HCT116 (cell line): ENCODE measurements at regions not wholly inside any gene's neighbourhood (a gene's known extent, or its start where the extent isn't known, plus 50 kb on each side); places are given as distances from the start of the nearest gene placed in this dataset.
"Not testable (repeated sequence)": the region's sequence is repeated elsewhere in the genome, so short reads cannot be mapped to it uniquely, and the experiment has no call there.

Experiments used
- ATAC-seq: fragments of 200-7000 bp; cut with Tn5 transposase; 2 replicates; pipeline ENCODE4 v1.9.1; 2020; ENCODE audit warnings: mild to moderate bottlenecking, moderate library complexity
- BruUV-seq: library from RNA; stranded (reverse); fragments of 400-500 nt; replicated peaks from 2 replicates; lab custom pipeline; 2021; lab: Mats Ljungman, UMichigan
- CTCF ChIA-PET: fragments of 300-600 bp; sonication (Branson Sonifier 250); formaldehyde crosslinking; loops from one replicate; lab custom pipeline; 2021; ENCODE audit warnings: antibody characterized with exemption; lab: Charles Lee
- POLR2A ChIA-PET: fragments of 300-600, 350-600 bp; sonication (Branson Sonifier 250); formaldehyde crosslinking; loops from one replicate; lab custom pipeline; 2021; ENCODE audit warnings: antibody characterized with exemption; lab: Charles Lee
- RAD21 ChIA-PET, 2 experiments: fragments of 300-600 bp; sonication (Branson Sonifier 250); formaldehyde crosslinking; loops; one replicate each; lab custom pipeline; 2023; ENCODE audit warnings: low total read pairs in 2 of 2; ENCODE audit not compliant: uncharacterized antibody in 2 of 2, unreplicated experiment in 2 of 2, low non-redundant PET in 1 of 2; lab: Charles Lee
- DNase-seq: peaks from one replicate; pipeline ENCODE4 v3.0.0-alpha.2; 2010; ENCODE audit warnings: low read depth, low spot score
- H2AFZ ChIP-seq: fragments of 200-600 bp; shearing (Covaris generic), sonication (generic); 2 replicates; pipeline ENCODE4 v1.6.1; 2017; ENCODE audit warnings: low read depth, mixed run types, mixed read lengths, antibody characterized with exemption, low read length; ENCODE audit not compliant: poor library complexity, severe bottlenecking
- H3K27ac ChIP-seq: 2 replicates; pipeline ENCODE4 v1.5.1; 2012; ENCODE audit warnings: low read depth, low read length
- H3K27me3 ChIP-seq: fragments of 200-600 bp; sonication (generic); 2 replicates; pipeline ENCODE4 v1.6.1; 2016; ENCODE audit warnings: mixed run types, low read length, mixed read lengths; ENCODE audit not compliant: insufficient read depth
- H3K36me3 ChIP-seq, 2 experiments: fragments of 200-500 bp in 1 of 2; fragments of 200-600 bp in 1 of 2; sonication (Bioruptor generic) in 1 of 2; sonication (generic) in 1 of 2; 2 replicates each; pipeline versions ENCODE4 v1.5.1 to v1.6.1; 2014 to 2016; ENCODE audit warnings: low read length in 2 of 2, inconsistent platforms in 1 of 2, mixed read lengths in 1 of 2, mixed run types in 1 of 2; ENCODE audit not compliant: insufficient read depth in 2 of 2, control insufficient read depth in 1 of 2
- H3K4me1 ChIP-seq, 2 experiments: fragments of 200-600 bp in 1 of 2; sonication (generic) in 1 of 2; 2 replicates each; pipeline versions ENCODE4 v1.5.1 to v1.6.1; 2012 to 2017; ENCODE audit warnings: low read length in 2 of 2, inconsistent platforms in 1 of 2, mild to moderate bottlenecking in 1 of 2, mixed read lengths in 1 of 2, mixed run types in 1 of 2, moderate library complexity in 1 of 2; ENCODE audit not compliant: insufficient read depth in 2 of 2, control insufficient read depth in 1 of 2
- H3K4me2 ChIP-seq: fragments of 200-600 bp; sonication (generic); 2 replicates; pipeline ENCODE4 v1.6.1; 2017; ENCODE audit warnings: mixed run types, low read length, mixed read lengths
- H3K4me3 ChIP-seq, 2 experiments: fragments of 200-600 bp in 1 of 2; sonication (generic) in 1 of 2; replicated peaks in 1 of 2; 2 replicates each; pipeline ENCODE4 v1.5.1; 2011 to 2016; ENCODE audit warnings: low read length in 2 of 2, control low read depth in 1 of 2, low read depth in 1 of 2, mild to moderate bottlenecking in 1 of 2, mixed read lengths in 1 of 2, mixed run types in 1 of 2
- H3K79me2 ChIP-seq: fragments of 200-600 bp; sonication (generic); 2 replicates; pipeline ENCODE4 v1.6.1; 2017; ENCODE audit warnings: mild to moderate bottlenecking, mixed run types, low read length, moderate library complexity, mixed read lengths; ENCODE audit not compliant: insufficient read depth
- H3K9ac ChIP-seq: fragments of 200-600 bp; sonication (generic); 2 replicates; pipeline ENCODE4 v1.6.1; 2016; ENCODE audit warnings: low read length, mixed read lengths
- H3K9me2 ChIP-seq: fragments of 200-600 bp; sonication (generic), shearing (Covaris generic); 2 replicates; pipeline ENCODE4 v1.6.1; 2017; ENCODE audit warnings: mixed run types, mild to moderate bottlenecking, moderate library complexity; ENCODE audit not compliant: insufficient read depth
- H3K9me3 ChIP-seq, 2 experiments: fragments of 200-500 bp in 1 of 2; fragments of 200-600 bp in 1 of 2; sonication (Bioruptor generic) in 1 of 2; sonication (generic) in 1 of 2; 2 replicates each; pipeline ENCODE4 v1.6.1; 2014 to 2017; ENCODE audit warnings: low read length in 2 of 2, mixed read lengths in 2 of 2, inconsistent platforms in 1 of 2, low read depth in 1 of 2, mild to moderate bottlenecking in 1 of 2, mixed run types in 1 of 2, moderate library complexity in 1 of 2; ENCODE audit not compliant: control insufficient read depth in 1 of 2, insufficient read depth in 1 of 2
- H4K20me1 ChIP-seq: fragments of 200-600 bp; sonication (generic), shearing (Covaris generic); 2 replicates; pipeline ENCODE4 v1.6.1; 2017; ENCODE audit warnings: mixed run types, mild to moderate bottlenecking, moderate library complexity; ENCODE audit not compliant: insufficient read depth
- CEBPB ChIP-seq: IDR thresholded peaks from 2 replicates; pipeline ENCODE4 v1.6.1; 2012; ENCODE audit warnings: low read depth
- EZH2 ChIP-seq: fragments of 200-600 bp; sonication (generic); IDR thresholded peaks from 2 replicates; pipeline ENCODE4 v1.6.1; 2017; ENCODE audit warnings: antibody characterized with exemption, mixed run types
- FOSL1 ChIP-seq: IDR thresholded peaks from 2 replicates; pipeline ENCODE4 v1.6.1; 2012; ENCODE audit warnings: low read depth
- JUND ChIP-seq: IDR thresholded peaks from 2 replicates; pipeline ENCODE4 v1.6.1; 2012
- POLR2A ChIP-seq: IDR thresholded peaks from 2 replicates; pipeline ENCODE4 v1.7.0; 2011; ENCODE audit warnings: borderline replicate concordance; ENCODE audit not compliant: insufficient read depth, insufficient read length; ENCODE audit errors: extremely low read depth
- SIN3A ChIP-seq: IDR thresholded peaks from 2 replicates; pipeline ENCODE4 v1.6.1; 2012; ENCODE audit warnings: low read depth
- ZBTB33 ChIP-seq: IDR thresholded peaks from 2 replicates; pipeline ENCODE4 v1.6.1; 2011; ENCODE audit warnings: mild to moderate bottlenecking, low read length, moderate library complexity; ENCODE audit not compliant: insufficient replicate concordance; ENCODE audit errors: extremely low read depth
- ZFX ChIP-seq: fragments of 450-650 bp; IDR thresholded peaks from 2 replicates; pipeline ENCODE4 v1.6.1; 2017
- intact Hi-C: fragments of 100-400 bp; cut with micrococcal nuclease; formaldehyde crosslinking; loops from 2 replicates; pipeline ENCODE4 v1.10.0; 2022
- TF ChIP-seq, protein P1 (sequence below): IDR thresholded peaks from 2 replicates; pipeline ENCODE4 v1.6.1; 2012
- TF ChIP-seq, protein P2 (sequence below), 3 experiments: fragments of 200-600 bp in 1 of 3; sonication (generic) in 1 of 3; IDR thresholded peaks in 2 of 3; conservative IDR thresholded peaks in 1 of 3; 2 replicates each; pipeline ENCODE4 v1.5.1; 2012 to 2017; ENCODE audit warnings: low read depth in 2 of 3, low read length in 2 of 3, antibody characterized with exemption in 1 of 3, borderline replicate concordance in 1 of 3, control low read depth in 1 of 3, mild to moderate bottlenecking in 1 of 3, mixed read lengths in 1 of 3, mixed run types in 1 of 3, moderate library complexity in 1 of 3; ENCODE audit not compliant: insufficient read depth in 1 of 3
- TF ChIP-seq, protein P3 (sequence below): IDR thresholded peaks from 2 replicates; pipeline ENCODE4 v1.6.1; 2012; ENCODE audit warnings: low read depth

GRCh38 chr20:29497261-29497671 is 1760.2 kb upstream of the DEFB115 start:
- intact Hi-C loops, result no loop called here
- Histone ChIP-seq H3K9me2 (no peaks in the 10 kb centered on the region), H4K20me1 (no peaks in the 10 kb centered on the region), H3K9ac (no peak overlapping the region), H3K4me1 (no peaks in the 10 kb centered on the region), H3K27ac (no peak overlapping the region), H3K4me3 (no peak overlapping the region), H3K79me2 (no peaks in the 10 kb centered on the region), H3K27me3 (no peaks in the 10 kb centered on the region), H3K9me3 (peaks cover 0 to 3% of the 10 kb centered on the region in 2 experiments; a peak in 1 of 4 replicates), H3K36me3 (no peaks in the 10 kb centered on the region), H2AFZ (no peak overlapping the region), H3K4me2 (no peak overlapping the region)
- no peak for TF ChIP-seq ZFX
- TF ChIP-seq FOSL1, result no peak
- no peak for TF ChIP-seq CEBPB
- no peak for TF ChIP-seq ZBTB33
- no peak for TF ChIP-seq SIN3A
- TF ChIP-seq POLR2A, result no peak
- TF ChIP-seq EZH2, result no peak
- TF ChIP-seq, protein P1, sequence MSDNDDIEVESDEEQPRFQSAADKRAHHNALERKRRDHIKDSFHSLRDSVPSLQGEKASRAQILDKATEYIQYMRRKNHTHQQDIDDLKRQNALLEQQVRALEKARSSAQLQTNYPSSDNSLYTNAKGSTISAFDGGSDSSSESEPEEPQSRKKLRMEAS, result no peak
- TF ChIP-seq, protein P2, sequence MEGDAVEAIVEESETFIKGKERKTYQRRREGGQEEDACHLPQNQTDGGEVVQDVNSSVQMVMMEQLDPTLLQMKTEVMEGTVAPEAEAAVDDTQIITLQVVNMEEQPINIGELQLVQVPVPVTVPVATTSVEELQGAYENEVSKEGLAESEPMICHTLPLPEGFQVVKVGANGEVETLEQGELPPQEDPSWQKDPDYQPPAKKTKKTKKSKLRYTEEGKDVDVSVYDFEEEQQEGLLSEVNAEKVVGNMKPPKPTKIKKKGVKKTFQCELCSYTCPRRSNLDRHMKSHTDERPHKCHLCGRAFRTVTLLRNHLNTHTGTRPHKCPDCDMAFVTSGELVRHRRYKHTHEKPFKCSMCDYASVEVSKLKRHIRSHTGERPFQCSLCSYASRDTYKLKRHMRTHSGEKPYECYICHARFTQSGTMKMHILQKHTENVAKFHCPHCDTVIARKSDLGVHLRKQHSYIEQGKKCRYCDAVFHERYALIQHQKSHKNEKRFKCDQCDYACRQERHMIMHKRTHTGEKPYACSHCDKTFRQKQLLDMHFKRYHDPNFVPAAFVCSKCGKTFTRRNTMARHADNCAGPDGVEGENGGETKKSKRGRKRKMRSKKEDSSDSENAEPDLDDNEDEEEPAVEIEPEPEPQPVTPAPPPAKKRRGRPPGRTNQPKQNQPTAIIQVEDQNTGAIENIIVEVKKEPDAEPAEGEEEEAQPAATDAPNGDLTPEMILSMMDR (IDR thresholded peaks at IDR 0.05 in 2 of 3, conservative IDR thresholded peaks at IDR 0.05 in 1 of 3; ENCODE audit: borderline replicate concordance in 1 of 3, insufficient read depth in 1 of 3, low read depth in 2 of 3, low read length in 2 of 3), result no peak
- TF ChIP-seq JUND, result no peak
- TF ChIP-seq, protein P3, sequence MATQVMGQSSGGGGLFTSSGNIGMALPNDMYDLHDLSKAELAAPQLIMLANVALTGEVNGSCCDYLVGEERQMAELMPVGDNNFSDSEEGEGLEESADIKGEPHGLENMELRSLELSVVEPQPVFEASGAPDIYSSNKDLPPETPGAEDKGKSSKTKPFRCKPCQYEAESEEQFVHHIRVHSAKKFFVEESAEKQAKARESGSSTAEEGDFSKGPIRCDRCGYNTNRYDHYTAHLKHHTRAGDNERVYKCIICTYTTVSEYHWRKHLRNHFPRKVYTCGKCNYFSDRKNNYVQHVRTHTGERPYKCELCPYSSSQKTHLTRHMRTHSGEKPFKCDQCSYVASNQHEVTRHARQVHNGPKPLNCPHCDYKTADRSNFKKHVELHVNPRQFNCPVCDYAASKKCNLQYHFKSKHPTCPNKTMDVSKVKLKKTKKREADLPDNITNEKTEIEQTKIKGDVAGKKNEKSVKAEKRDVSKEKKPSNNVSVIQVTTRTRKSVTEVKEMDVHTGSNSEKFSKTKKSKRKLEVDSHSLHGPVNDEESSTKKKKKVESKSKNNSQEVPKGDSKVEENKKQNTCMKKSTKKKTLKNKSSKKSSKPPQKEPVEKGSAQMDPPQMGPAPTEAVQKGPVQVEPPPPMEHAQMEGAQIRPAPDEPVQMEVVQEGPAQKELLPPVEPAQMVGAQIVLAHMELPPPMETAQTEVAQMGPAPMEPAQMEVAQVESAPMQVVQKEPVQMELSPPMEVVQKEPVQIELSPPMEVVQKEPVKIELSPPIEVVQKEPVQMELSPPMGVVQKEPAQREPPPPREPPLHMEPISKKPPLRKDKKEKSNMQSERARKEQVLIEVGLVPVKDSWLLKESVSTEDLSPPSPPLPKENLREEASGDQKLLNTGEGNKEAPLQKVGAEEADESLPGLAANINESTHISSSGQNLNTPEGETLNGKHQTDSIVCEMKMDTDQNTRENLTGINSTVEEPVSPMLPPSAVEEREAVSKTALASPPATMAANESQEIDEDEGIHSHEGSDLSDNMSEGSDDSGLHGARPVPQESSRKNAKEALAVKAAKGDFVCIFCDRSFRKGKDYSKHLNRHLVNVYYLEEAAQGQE, result no peak
- ATAC-seq (no peak), DNase-seq (no peak)
- CTCF ChIA-PET, result no interaction called here
- no TSS peak for BruUV-seq
- RAD21 ChIA-PET, result no interaction called here
- POLR2A ChIA-PET, result no interaction called here

DNA sequence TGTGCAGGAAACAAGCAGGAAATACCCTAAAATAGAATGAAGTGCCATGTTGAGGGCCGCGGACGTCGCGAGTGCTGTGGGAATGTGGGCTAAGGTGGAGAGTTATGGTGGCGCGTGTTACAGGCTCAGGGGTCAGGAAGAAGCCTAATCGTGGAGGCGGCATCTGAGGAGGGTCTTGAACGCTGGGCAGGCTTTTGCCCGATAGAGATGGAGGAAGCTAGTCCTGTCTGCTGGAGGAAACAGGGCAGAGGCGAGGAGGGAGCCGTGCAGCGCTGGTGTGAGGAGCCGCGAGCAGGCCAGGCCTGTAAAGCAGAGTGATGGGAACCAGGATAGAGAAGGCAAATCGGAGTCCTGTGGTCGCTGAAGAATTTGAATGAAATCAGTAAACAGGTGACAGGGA is 1759.8 kb upstream of the DEFB115 start:
- BruUV-seq, RAD21 ChIA-PET: not testable (repeated sequence)

More for the DNA sequence above, 1759.8 kb upstream of the DEFB115 start:
- H2AFZ ChIP-seq, POLR2A ChIA-PET, H3K4me1 ChIP-seq, H3K27ac ChIP-seq, H3K36me3 ChIP-seq, ATAC-seq, H3K9ac ChIP-seq, H3K79me2 ChIP-seq, H3K9me2 ChIP-seq, H3K4me3 ChIP-seq, CTCF ChIA-PET, DNase-seq, intact Hi-C loops, H3K4me2 ChIP-seq, H3K27me3 ChIP-seq, H3K9me3 ChIP-seq, H4K20me1 ChIP-seq: not testable (repeated sequence)
